ENCODE measurements at regions not wholly inside any gene's neighbourhood (a gene's known extent, or its start where the extent isn't known, plus 50 kb on each side); places are given as distances from the start of the nearest gene placed in this dataset.

DNA sequence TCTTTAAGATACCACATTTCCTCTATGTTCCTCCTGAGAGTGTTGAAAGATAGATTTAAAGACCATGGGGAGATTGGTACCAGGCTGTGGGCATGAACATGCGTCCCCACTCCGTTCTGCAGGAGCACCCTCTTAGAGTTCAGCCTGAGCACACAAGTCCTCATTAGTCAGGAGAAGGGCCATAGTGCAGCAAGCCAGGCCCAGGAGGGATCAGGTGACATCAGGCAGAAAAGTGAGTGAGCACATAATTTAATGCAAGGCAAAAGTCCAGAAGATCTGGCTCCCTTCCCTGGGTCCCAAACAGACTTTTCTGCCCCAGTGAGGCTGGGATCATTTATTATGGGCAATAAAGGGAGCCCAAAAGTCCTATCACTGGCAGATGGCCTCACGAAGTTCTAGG is 263.7 kb upstream of the AGTR2 start:
- ChIA-PET POLR2A (no interaction called here), CTCF (no interaction called here)
- Mint-ChIP-seq H3K27me3 (ENCODE audit: insufficient read depth, unreplicated experiment) (no peaks in the 10 kb centered on the region), H3K9me3 (ENCODE audit: unreplicated experiment) (peaks cover 10% of the 10 kb centered on the region), H3K36me3 (ENCODE audit: insufficient read depth, unreplicated experiment) (no peaks in the 10 kb centered on the region), H3K27ac (ENCODE audit: unreplicated experiment) (no peak overlapping the region), H3K4me1 (ENCODE audit: low read depth, unreplicated experiment) (no peaks in the 10 kb centered on the region), H3K4me3 (ENCODE audit: unreplicated experiment) (no peak overlapping the region)
- no peak for TF ChIP-seq CTCF (IDR thresholded peaks at IDR 0.05; ENCODE audit: insufficient read depth in 1 of 2, low read depth in 1 of 2, low read length in 1 of 2, severe bottlenecking in 1 of 2, unreplicated experiment in 1 of 2)
- H3K9me3 ChIP-seq, result no peaks in the 10 kb centered on the region
- intact Hi-C loops (cut with micrococcal nuclease; ENCODE audit: unreplicated experiment), result no loop called here
- no peaks in the 10 kb centered on the region for H3K4me1 ChIP-seq
- BruUV-seq (replicated peaks), result no TSS peak
- no peak overlapping the region for H3K4me3 ChIP-seq (ENCODE audit: low read depth, low read length)
- H3K36me3 ChIP-seq (ENCODE audit: control insufficient read depth, insufficient read depth, low read length), result no peaks in the 10 kb centered on the region
- DNase-seq, result no peak
- H3K27me3 ChIP-seq (replicated peaks; ENCODE audit: control insufficient read depth, insufficient read depth, low read length), result no peaks in the 10 kb centered on the region

DNA sequence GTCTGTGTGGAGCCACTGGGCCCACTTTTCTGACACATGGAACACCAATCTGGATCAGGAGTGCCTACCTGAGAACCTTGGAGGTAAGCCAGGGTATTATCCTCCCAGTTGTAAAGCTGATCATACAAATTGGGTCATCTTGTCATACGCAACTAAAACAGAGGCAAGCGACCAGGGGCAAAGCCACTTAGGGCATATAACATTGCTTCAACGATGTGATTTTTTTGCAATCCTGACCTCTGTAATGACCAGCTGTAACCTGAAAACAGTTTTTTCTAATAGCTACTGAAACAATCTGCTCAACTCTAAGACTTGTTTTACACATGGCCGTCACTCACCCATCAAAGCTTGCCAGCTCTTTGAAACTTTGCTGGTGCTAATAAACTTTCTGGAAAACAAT is 261.5 kb upstream of the AGTR2 start:
- CTCF ChIA-PET, result no interaction called here
- Histone ChIP-seq H3K27me3 (replicated peaks; ENCODE audit: control insufficient read depth, insufficient read depth, low read length) (no peaks in the 10 kb centered on the region), H3K9me3 (no peaks in the 10 kb centered on the region), H3K36me3 (ENCODE audit: control insufficient read depth, insufficient read depth, low read length) (no peaks in the 10 kb centered on the region), H3K4me1 (no peaks in the 10 kb centered on the region), H3K4me3 (ENCODE audit: low read depth, low read length) (no peak overlapping the region)
- no peaks in the 10 kb centered on the region for H3K36me3 Mint-ChIP-seq (ENCODE audit: insufficient read depth, unreplicated experiment)
- intact Hi-C loops (cut with micrococcal nuclease; ENCODE audit: unreplicated experiment), result no loop called here
- no peak overlapping the region for H3K4me3 Mint-ChIP-seq (ENCODE audit: unreplicated experiment)
- H3K4me1 Mint-ChIP-seq (ENCODE audit: low read depth, unreplicated experiment), result no peaks in the 10 kb centered on the region
- POLR2A ChIA-PET, result no interaction called here
- no peak for TF ChIP-seq CTCF (IDR thresholded peaks at IDR 0.05; ENCODE audit: insufficient read depth in 1 of 2, low read depth in 1 of 2, low read length in 1 of 2, severe bottlenecking in 1 of 2, unreplicated experiment in 1 of 2)
- H3K9me3 Mint-ChIP-seq (ENCODE audit: unreplicated experiment), result peaks cover 10% of the 10 kb centered on the region
- DNase-seq, result no peak
- no TSS peak for BruUV-seq (replicated peaks)
- no peak overlapping the region for H3K27ac Mint-ChIP-seq (ENCODE audit: unreplicated experiment)
- H3K27me3 Mint-ChIP-seq (ENCODE audit: insufficient read depth, unreplicated experiment), result no peaks in the 10 kb centered on the region

- Histone ChIP-seq H3K4me1 (no peaks in the 10 kb centered on the region), H3K4me3 (ENCODE audit: low read depth, low read length) (no peak overlapping the region), H3K36me3 (ENCODE audit: control insufficient read depth, insufficient read depth, low read length) (no peaks in the 10 kb centered on the region), H3K27me3 (replicated peaks; ENCODE audit: control insufficient read depth, insufficient read depth, low read length) (no peaks in the 10 kb centered on the region), H3K9me3 (no peaks in the 10 kb centered on the region)
- H3K27ac Mint-ChIP-seq (ENCODE audit: unreplicated experiment), result no peak overlapping the region
- no TSS peak for BruUV-seq (replicated peaks)
- no peaks in the 10 kb centered on the region for H3K36me3 Mint-ChIP-seq (ENCODE audit: insufficient read depth, unreplicated experiment)
- POLR2A ChIA-PET, result no interaction called here
- no peaks in the 10 kb centered on the region for H3K9me3 Mint-ChIP-seq (ENCODE audit: unreplicated experiment)
- no peak overlapping the region for H3K4me3 Mint-ChIP-seq (ENCODE audit: unreplicated experiment)
- no peaks in the 10 kb centered on the region for H3K27me3 Mint-ChIP-seq (ENCODE audit: insufficient read depth, unreplicated experiment)
- TF ChIP-seq CTCF (IDR thresholded peaks at IDR 0.05; ENCODE audit: insufficient read depth in 1 of 2, low read depth in 1 of 2, low read length in 1 of 2, severe bottlenecking in 1 of 2, unreplicated experiment in 1 of 2), result no peak
- intact Hi-C loops (cut with micrococcal nuclease; ENCODE audit: unreplicated experiment), result no loop called here
- DNase-seq, result no peak
- CTCF ChIA-PET, result no interaction called here
- no peaks in the 10 kb centered on the region for H3K4me1 Mint-ChIP-seq (ENCODE audit: low read depth, unreplicated experiment)
These were observed 258.6 kb upstream of the AGTR2 start for GRCh38 chrX:115911967-115912366.
